Activated CD4-positive, alpha-beta memory T cell treated with anti-CD3 and anti-CD28 coated beads for 36 hours (primary cell): ENCODE measurements at regions not wholly inside any gene's neighbourhood (a gene's known extent, or its start where the extent isn't known, plus 50 kb on each side); places are given as distances from the start of the nearest gene placed in this dataset.

Experiments
- CTCF ChIA-PET: fragments of 350-600 bp; sonication (Branson Sonifier 250); formaldehyde crosslinking; loops from one replicate; lab custom pipeline; 2021; ENCODE audit warnings: antibody characterized with exemption, inconsistent platforms; lab: Charles Lee
- POLR2A ChIA-PET: fragments of 350-600 bp; sonication (Branson Sonifier 250); formaldehyde crosslinking; loops from one replicate; lab custom pipeline; 2021; ENCODE audit warnings: antibody characterized with exemption; lab: Charles Lee
- DNase-seq: peaks from one replicate; pipeline ENCODE4 v3.0.0-alpha.2; 2020
- H3K27ac Mint-ChIP-seq: one replicate; pipeline ENCODE4 v1.8.0; 2021; ENCODE audit warnings: mixed read lengths
- H3K27me3 Mint-ChIP-seq: one replicate; pipeline ENCODE4 v1.8.0; 2021; ENCODE audit warnings: mixed read lengths
- H3K36me3 Mint-ChIP-seq: one replicate; pipeline ENCODE4 v1.8.0; 2021; ENCODE audit warnings: mixed read lengths
- H3K4me1 Mint-ChIP-seq: one replicate; pipeline ENCODE4 v1.8.0; 2021; ENCODE audit warnings: low read depth, mixed read lengths
- H3K4me3 Mint-ChIP-seq: one replicate; pipeline ENCODE4 v1.8.0; 2021; ENCODE audit warnings: mild to moderate bottlenecking, mixed read lengths
- H3K9me3 Mint-ChIP-seq: one replicate; pipeline ENCODE4 v1.8.0; 2021; ENCODE audit warnings: mixed read lengths
- intact Hi-C: fragments of 100-400 bp; cut with micrococcal nuclease; formaldehyde crosslinking; loops from one replicate; pipeline ENCODE4 v1.15.1; 2023

- H3K4me1 Mint-ChIP-seq, result no peaks in the 10 kb centered on the region
- intact Hi-C loops, result no loop called here
- DNase-seq, result no peak
- no peak overlapping the region for H3K4me3 Mint-ChIP-seq
- H3K27ac Mint-ChIP-seq, result no peak overlapping the region
- POLR2A ChIA-PET, result no interaction called here
- CTCF ChIA-PET, result no interaction called here
- H3K9me3 Mint-ChIP-seq, result no peaks in the 10 kb centered on the region
- no peaks in the 10 kb centered on the region for H3K27me3 Mint-ChIP-seq
- H3K36me3 Mint-ChIP-seq, result no peaks in the 10 kb centered on the region
Observed at GRCh38 chr20:40262219-40262618, 426.8 kb downstream of the MAFB start.

DNA sequence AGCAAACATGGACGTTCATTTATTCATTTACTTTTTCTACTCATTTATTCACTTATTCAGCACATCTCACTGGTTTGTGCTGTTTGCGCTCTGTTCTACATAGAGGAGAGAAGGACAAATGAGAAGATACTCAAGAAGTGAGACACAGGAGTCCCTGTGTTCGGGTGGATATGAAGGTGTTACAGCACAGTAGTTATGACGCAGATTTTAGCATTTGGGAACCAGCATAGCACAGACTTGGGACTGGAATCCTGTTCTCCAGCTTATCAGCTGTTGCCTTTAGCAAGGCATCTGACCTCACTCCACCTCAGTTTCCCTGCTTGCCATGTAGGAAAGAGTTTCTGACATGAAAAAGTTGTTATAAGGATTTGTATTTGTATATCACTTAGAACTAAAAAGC lies 430.1 kb downstream of the MAFB start:
- intact Hi-C loops, result no loop called here
- ChIA-PET CTCF (no interaction called here), POLR2A (no interaction called here)
- DNase-seq, result no peak
- no peaks in the 10 kb centered on the region for H3K4me1 Mint-ChIP-seq
- no peaks in the 10 kb centered on the region for H3K36me3 Mint-ChIP-seq
- H3K27ac Mint-ChIP-seq, result no peak overlapping the region
- H3K4me3 Mint-ChIP-seq, result no peak overlapping the region
- no peaks in the 10 kb centered on the region for H3K9me3 Mint-ChIP-seq
- H3K27me3 Mint-ChIP-seq, result no peaks in the 10 kb centered on the region

DNA sequence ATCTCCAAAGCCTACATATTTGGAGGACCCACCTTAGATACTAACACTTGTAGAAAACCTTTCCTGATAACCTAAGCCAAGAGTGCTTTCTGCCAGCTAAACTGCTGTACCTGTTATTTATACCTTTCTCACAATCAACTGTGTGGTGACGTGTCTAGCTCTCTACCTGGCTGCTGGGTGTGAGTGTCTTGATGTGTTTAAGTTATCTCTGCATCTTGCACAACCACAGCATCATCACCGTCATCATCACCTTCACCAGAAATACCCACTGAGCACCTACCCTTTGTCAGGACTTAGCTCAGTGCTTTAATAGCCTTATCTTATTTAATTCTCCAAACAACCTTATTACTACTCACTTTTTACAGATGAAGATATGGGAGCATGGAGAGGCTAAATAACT lies 431.3 kb downstream of the MAFB start:
- Mint-ChIP-seq H3K4me3 (no peak overlapping the region), H3K4me1 (no peaks in the 10 kb centered on the region), H3K36me3 (no peaks in the 10 kb centered on the region), H3K9me3 (no peaks in the 10 kb centered on the region), H3K27me3 (no peaks in the 10 kb centered on the region), H3K27ac (no peak overlapping the region)
- ChIA-PET POLR2A (no interaction called here), CTCF (no interaction called here)
- DNase-seq, result no peak
- intact Hi-C loops, result no loop called here

- H3K27me3 Mint-ChIP-seq, result no peaks in the 10 kb centered on the region
- CTCF ChIA-PET, result no interaction called here
- no peak overlapping the region for H3K4me3 Mint-ChIP-seq
Observed at GRCh38 chr20:40255365-40255764, 433.7 kb downstream of the MAFB start.

GRCh38 chr20:40254023-40254772 lies 434.8 kb downstream of the MAFB start:
- ChIA-PET CTCF (no interaction called here), POLR2A (no interaction called here)
- Mint-ChIP-seq H3K4me1 (no peaks in the 10 kb centered on the region), H3K9me3 (peaks cover 6% of the 10 kb centered on the region), H3K4me3 (no peak overlapping the region), H3K36me3 (no peaks in the 10 kb centered on the region), H3K27ac (no peak overlapping the region), H3K27me3 (no peaks in the 10 kb centered on the region)
- intact Hi-C loops, result no loop called here
- no peak for DNase-seq

More at GRCh38 chr20:40255365-40255764, 433.7 kb downstream of the MAFB start:
- Mint-ChIP-seq H3K27ac (no peak overlapping the region), H3K4me1 (no peaks in the 10 kb centered on the region), H3K9me3 (peaks cover 6% of the 10 kb centered on the region), H3K36me3 (no peaks in the 10 kb centered on the region)
- no peak for DNase-seq
- POLR2A ChIA-PET, result no interaction called here
- intact Hi-C loops, result no loop called here

- peaks cover 6% of the 10 kb centered on the region for H3K9me3 Mint-ChIP-seq
- H3K27ac Mint-ChIP-seq, result no peak overlapping the region
- intact Hi-C loops, result no loop called here
- ChIA-PET CTCF (no interaction called here), POLR2A (no interaction called here)
- H3K4me3 Mint-ChIP-seq, result no peak overlapping the region
- no peaks in the 10 kb centered on the region for H3K36me3 Mint-ChIP-seq
- no peak for DNase-seq
- H3K4me1 Mint-ChIP-seq, result no peaks in the 10 kb centered on the region
- no peaks in the 10 kb centered on the region for H3K27me3 Mint-ChIP-seq
Observed at GRCh38 chr20:40251284-40251932, 437.6 kb downstream of the MAFB start.

GRCh38 chr20:40249805-40250204 lies 439.2 kb downstream of the MAFB start:
- Mint-ChIP-seq H3K9me3 (peaks cover 6% of the 10 kb centered on the region), H3K4me1 (no peaks in the 10 kb centered on the region), H3K4me3 (no peak overlapping the region), H3K27ac (no peak overlapping the region), H3K36me3 (no peaks in the 10 kb centered on the region), H3K27me3 (no peaks in the 10 kb centered on the region)
- no peak for DNase-seq
- ChIA-PET CTCF (no interaction called here), POLR2A (no interaction called here)
- intact Hi-C loops, result no loop called here

- Mint-ChIP-seq H3K4me3 (no peak overlapping the region), H3K36me3 (no peaks in the 10 kb centered on the region), H3K27me3 (peaks cover 4% of the 10 kb centered on the region), H3K27ac (no peak overlapping the region), H3K4me1 (no peaks in the 10 kb centered on the region), H3K9me3 (peaks cover 2% of the 10 kb centered on the region)
- no peak for DNase-seq
- CTCF ChIA-PET, result no interaction called here
- intact Hi-C loops, result no loop called here
- POLR2A ChIA-PET, result no interaction called here
Observed at GRCh38 chr20:40245829-40246228, 443.2 kb downstream of the MAFB start.

GRCh38 chr20:40244286-40244685 lies 444.8 kb downstream of the MAFB start:
- intact Hi-C loops, result no loop called here
- ChIA-PET CTCF (no interaction called here), POLR2A (no interaction called here)
- Mint-ChIP-seq H3K4me1 (no peaks in the 10 kb centered on the region), H3K27me3 (peaks cover 4% of the 10 kb centered on the region), H3K36me3 (no peaks in the 10 kb centered on the region), H3K9me3 (no peaks in the 10 kb centered on the region), H3K4me3 (no peak overlapping the region), H3K27ac (no peak overlapping the region)
- no peak for DNase-seq

GRCh38 chr20:40241596-40242343 lies 447.3 kb downstream of the MAFB start:
- POLR2A ChIA-PET, result no interaction called here
- H3K4me1 Mint-ChIP-seq, result no peaks in the 10 kb centered on the region
- no peak for DNase-seq
- no peaks in the 10 kb centered on the region for H3K9me3 Mint-ChIP-seq
- no peak overlapping the region for H3K4me3 Mint-ChIP-seq
- H3K27me3 Mint-ChIP-seq, result peaks cover 4% of the 10 kb centered on the region
- CTCF ChIA-PET, result no interaction called here
- H3K27ac Mint-ChIP-seq, result no peak overlapping the region
- no peaks in the 10 kb centered on the region for H3K36me3 Mint-ChIP-seq
- intact Hi-C loops, result no loop called here

- ChIA-PET CTCF (no interaction called here), POLR2A (no interaction called here)
- no peak for DNase-seq
- Mint-ChIP-seq H3K4me3 (no peak overlapping the region), H3K9me3 (no peaks in the 10 kb centered on the region), H3K27ac (no peak overlapping the region), H3K4me1 (no peaks in the 10 kb centered on the region), H3K27me3 (peaks cover 4% of the 10 kb centered on the region), H3K36me3 (no peaks in the 10 kb centered on the region)
- intact Hi-C loops, result no loop called here
Observed at GRCh38 chr20:40238511-40238910, 450.5 kb downstream of the MAFB start.

GRCh38 chr20:40234593-40234992 lies 454.4 kb downstream of the MAFB start:
- Mint-ChIP-seq H3K4me1 (no peaks in the 10 kb centered on the region), H3K27me3 (no peaks in the 10 kb centered on the region), H3K4me3 (no peak overlapping the region), H3K27ac (no peak overlapping the region), H3K9me3 (no peaks in the 10 kb centered on the region), H3K36me3 (no peaks in the 10 kb centered on the region)
- ChIA-PET POLR2A (no interaction called here), CTCF (no interaction called here)
- DNase-seq, result no peak
- intact Hi-C loops, result no loop called here
